Liver (tissue), 3 donors: ENCODE measurements at regions not wholly inside any gene's neighbourhood (a gene's known extent, or its start where the extent isn't known, plus 50 kb on each side); places are given as distances from the start of the nearest gene placed in this dataset.

Experiments used
- JUND ChIP-seq, 2 donors: IDR thresholded peaks; 2 replicates each; pipeline ENCODE4 v1.6.1; 2016; ENCODE audit warnings: antibody characterized with exemption in 2 of 2
- RAD21 ChIP-seq, 2 donors: IDR thresholded peaks; 2 replicates each; pipeline ENCODE4 v1.6.1; 2016; ENCODE audit warnings: antibody characterized with exemption in 2 of 2, mild to moderate bottlenecking in 2 of 2
- REST ChIP-seq: IDR thresholded peaks from 2 replicates; pipeline ENCODE4 v1.6.1; 2016; ENCODE audit warnings: antibody characterized with exemption, mild to moderate bottlenecking
- TAF1 ChIP-seq: conservative IDR thresholded peaks from 2 replicates; pipeline ENCODE4 v1.6.1; 2016; ENCODE audit warnings: antibody characterized with exemption, mild to moderate bottlenecking
- TF ChIP-seq, protein P1 (sequence below): fragments of 150-350 bp; IDR thresholded peaks from 2 replicates; pipeline ENCODE4 v1.5.1; 2017; ENCODE audit warnings: improper control_type of control experiment, low read depth, low read length; ENCODE audit not compliant: missing input control
- TF ChIP-seq, protein P2 (sequence below): IDR thresholded peaks from 2 replicates; pipeline ENCODE4 v1.6.1; 2016; ENCODE audit warnings: antibody characterized with exemption
- donor health status: healthy.
- donor health status: healthy.

DNA sequence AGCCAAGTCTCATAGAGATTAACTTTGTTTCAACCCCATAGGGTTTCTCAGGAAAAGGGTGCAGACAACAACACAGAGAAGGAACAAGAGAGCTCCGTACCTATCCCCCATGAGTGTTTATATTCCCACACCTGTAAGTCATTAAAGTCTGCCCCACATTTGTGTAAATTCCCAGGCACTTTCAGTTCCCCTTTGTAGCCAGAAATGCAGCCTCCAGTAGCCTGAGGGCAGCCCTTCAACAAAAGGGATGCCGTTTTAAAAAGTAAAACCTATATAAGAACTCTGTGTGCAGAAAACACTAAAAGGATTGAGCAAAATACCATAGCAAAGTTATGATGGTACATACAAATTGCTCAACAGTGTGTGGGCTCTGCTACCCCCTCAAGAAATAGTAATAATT is 59.7 kb upstream of the TMEM108 start:
- TF ChIP-seq, protein P1, sequence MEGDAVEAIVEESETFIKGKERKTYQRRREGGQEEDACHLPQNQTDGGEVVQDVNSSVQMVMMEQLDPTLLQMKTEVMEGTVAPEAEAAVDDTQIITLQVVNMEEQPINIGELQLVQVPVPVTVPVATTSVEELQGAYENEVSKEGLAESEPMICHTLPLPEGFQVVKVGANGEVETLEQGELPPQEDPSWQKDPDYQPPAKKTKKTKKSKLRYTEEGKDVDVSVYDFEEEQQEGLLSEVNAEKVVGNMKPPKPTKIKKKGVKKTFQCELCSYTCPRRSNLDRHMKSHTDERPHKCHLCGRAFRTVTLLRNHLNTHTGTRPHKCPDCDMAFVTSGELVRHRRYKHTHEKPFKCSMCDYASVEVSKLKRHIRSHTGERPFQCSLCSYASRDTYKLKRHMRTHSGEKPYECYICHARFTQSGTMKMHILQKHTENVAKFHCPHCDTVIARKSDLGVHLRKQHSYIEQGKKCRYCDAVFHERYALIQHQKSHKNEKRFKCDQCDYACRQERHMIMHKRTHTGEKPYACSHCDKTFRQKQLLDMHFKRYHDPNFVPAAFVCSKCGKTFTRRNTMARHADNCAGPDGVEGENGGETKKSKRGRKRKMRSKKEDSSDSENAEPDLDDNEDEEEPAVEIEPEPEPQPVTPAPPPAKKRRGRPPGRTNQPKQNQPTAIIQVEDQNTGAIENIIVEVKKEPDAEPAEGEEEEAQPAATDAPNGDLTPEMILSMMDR: no peak
- no peak for TF ChIP-seq TAF1
- TF ChIP-seq JUND (IDR thresholded peaks at IDR 0.05): no peak
- TF ChIP-seq, protein P2, sequence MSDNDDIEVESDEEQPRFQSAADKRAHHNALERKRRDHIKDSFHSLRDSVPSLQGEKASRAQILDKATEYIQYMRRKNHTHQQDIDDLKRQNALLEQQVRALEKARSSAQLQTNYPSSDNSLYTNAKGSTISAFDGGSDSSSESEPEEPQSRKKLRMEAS: no peak
- TF ChIP-seq RAD21 (IDR thresholded peaks at IDR 0.05): no peak
- TF ChIP-seq REST: no peak
